ENCODE measurements at regions not wholly inside any gene's neighbourhood (a gene's known extent, or its start where the extent isn't known, plus 50 kb on each side); places are given as distances from the start of the nearest gene placed in this dataset.

- TF ChIP-seq CTCF (IDR thresholded peaks at IDR 0.05) (no peak), POLR2A (IDR thresholded peaks at IDR 0.05) (no peak)
Observed at GRCh38 chr5:154528005-154528594, 50.1 kb upstream of the HAND1 start.
